ENCODE measurements at regions not wholly inside any gene's neighbourhood (a gene's known extent, or its start where the extent isn't known, plus 50 kb on each side); places are given as distances from the start of the nearest gene placed in this dataset.

DNA sequence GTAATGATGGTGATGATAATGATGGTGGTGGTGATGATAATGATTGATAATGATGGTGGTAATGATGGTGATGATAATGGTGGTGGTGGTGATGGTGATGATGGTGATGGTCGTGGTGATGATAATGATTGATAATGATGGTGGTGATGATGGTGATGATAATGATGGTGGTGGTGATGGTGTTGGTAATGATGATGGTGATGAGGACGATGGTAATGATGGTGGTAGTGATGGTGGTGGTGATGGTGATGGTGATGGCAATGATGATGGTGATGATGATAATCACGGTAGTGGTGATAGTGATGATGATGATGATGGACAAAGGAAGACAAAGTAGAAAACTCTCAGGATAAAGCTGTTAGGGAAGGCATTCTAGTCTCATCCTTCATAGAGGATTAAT is 310.5 kb downstream of the MSX2 start:
- no peak for DNase-seq (ENCODE audit: low spot score)

DNA sequence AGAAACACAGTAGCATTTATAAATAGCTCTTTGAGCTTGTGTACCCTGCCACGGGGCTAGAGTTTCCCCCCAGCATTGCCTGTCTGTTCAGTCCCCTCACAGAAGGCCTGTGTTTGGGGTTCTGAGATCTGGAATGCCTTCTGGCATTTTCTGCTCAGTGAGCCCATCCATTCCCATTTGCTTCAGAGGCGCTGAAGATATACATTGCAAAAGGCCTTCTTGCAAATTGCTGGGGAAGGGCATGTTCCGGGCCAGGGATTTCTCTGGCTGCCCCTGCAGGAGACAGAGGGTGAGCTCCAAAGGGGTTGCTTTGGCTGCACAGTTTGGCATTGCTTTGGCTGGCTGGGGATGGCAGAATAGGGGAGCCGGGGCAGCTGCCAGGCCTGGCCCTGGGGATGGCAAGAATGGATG is 308.4 kb downstream of the MSX2 start:
- DNase-seq (ENCODE audit: low spot score) = no peak

DNA sequence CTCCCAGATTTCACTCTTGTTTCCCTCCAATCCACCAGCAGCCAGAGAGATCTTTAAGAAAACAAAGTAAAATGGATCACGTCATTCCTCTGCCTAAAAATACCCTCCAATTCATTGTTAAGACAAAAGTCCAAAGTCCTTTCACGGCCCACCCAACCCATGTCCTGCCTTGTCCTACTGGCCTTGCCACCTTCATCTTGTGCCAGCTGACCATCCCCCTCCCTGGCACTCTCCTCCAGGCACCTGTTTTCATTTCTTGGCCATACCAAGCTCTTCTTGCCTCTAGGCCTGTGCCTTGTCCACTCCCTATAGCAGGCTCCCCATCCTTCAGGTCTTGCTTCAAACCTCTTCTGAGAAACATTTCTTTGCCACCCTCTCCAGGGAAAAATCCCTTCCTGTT is 307.6 kb downstream of the MSX2 start:
- DNase-seq (ENCODE audit: low spot score) = no peak

DNA sequence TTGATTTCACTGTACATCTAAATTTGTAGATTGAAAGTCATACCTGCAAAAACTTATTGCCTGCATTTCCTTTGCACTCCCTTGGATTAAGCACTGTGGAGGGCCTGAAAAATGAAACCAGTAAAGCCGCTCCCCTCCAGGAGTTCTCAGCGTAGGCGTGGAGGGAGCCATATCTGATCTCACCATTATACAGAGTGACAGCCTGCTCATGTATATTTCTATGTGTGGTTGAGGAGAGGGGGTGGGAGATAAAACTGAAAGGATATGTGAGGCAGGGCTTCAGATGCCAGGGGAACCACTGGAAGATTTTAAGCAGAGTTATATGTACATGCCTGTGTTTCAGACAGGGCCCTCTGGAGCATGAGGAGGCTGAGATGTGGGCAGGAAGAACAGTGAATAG is 303.0 kb downstream of the MSX2 start:
- no peak for DNase-seq (ENCODE audit: low spot score)

DNA sequence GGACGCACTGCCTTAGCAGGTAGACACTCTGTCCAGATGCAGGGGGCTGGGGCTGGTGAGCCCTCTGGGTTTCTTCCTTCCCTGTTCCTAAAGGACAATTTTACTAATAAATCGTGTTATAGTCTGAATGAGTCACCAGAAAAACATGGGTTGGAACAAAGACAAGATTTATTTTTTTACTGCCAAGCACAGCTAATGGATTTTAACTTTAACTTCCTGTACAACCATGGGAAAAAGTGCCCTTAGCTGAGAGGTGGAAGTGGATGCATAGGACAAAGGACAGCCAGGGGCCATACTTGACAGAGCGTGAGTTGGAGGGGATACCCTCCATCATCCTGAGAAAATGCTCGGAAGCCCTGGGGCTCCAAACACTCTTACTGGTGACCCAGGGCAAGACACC is 300.7 kb downstream of the MSX2 start:
- DNase-seq (ENCODE audit: low spot score) = no peak

DNA sequence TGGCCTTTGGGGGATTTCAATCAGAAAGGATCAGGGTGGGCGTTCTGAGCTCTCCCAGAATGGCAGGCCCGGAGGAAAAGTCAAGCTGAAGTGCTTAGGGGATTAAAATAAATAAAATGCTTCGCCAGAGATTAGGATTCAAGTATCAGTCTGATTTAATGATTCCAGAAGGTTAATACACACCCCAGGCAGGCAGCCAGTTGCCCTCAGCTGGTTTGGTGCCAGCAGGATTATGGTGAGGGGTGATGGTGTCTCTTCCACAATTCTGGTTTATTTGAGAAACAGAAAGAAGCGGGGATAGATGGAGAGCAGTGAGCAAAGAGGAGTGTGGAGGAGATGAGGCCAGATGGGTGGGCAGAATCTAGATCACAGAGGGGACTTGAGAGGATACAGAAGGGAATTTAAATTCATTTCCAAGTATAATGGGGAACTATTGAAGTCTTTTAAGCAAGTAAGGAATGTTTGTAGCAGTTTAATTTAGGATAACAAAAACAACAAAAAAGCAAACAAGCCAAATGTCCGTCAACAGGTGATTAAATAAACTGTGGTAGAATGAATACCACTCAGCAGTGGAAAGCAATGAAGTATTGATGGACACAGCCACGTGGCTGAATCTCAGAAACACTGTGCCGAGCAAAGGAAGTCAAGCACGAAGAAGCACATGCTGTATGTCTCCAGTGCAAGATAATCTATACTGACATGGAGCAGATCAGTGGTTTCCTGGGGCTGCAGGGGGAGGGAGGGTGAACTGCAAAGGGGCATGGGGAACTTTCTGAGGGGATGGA is 297.7 kb downstream of the MSX2 start:
- DNase-seq (ENCODE audit: low spot score) = no peak

DNA sequence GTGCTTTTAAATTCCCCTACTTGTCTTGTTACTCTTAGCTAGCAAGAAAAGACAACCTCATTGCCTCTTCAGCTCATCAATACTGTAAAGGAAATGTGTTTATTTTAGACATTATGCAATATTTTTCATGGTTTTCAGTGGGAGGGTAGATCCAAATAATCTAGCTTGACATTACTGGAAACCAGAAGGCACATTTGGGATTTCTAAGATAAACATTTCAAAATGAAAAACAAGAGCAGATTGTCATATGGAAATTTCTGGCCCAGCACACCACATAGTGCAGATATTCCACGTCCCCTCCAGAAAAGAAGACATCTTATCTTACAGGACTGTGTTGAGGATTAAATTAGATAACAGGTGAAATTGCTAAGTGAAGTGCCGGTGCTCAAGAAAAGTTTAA is 296.9 kb downstream of the MSX2 start:
- DNase-seq (ENCODE audit: low spot score) = no peak

DNA sequence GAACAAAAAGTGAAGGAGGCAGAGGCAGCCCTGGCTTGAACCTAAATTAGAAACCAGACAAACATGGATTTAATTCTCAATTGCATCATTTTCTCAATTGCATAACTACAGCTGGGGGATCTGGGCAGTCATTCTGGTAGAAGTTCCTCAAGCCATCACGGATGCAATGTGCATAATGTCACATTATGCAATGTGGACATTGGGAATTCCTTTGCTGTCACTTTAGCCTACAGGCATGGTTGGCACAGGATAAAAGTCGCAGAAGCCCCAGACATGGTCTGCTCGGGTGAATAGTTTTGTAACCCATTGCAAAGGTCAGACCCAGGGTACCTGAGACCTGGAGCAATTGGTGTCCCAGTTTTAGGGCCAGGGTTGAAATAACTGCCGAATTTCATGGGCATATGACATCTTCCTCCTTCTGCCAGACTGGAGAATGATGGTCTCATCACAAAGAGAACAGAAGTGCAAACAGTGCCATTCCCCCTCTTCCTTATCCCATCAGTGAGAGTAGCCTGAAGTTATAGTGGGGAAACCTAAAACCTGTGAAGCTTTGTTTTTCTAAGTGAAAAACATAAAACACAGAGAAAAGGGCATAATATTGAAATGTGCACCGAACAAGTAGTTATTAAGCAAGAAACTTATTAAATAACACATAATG is 290.8 kb downstream of the MSX2 start:
- DNase-seq (ENCODE audit: low spot score) = no peak

DNA sequence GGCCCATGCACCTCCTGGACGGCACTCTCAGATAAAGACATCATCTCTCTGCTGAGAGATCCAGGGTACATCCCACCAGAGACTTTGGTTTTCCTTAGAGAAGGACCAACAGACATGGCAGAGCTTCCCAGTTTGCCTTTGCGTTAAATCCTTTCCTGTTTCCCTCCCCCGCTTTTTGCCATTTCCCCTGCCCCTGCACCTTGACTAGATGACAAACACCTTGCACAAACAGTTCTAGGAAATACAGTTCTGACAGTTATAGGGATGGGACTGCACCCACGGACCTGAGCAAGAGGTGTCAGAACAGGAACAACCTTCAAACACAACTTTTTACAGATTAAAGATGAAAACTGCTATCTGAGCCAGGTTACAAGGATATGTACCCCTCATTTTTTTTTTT is 288.9 kb downstream of the MSX2 start:
- DNase-seq (ENCODE audit: low spot score) = no peak

DNA sequence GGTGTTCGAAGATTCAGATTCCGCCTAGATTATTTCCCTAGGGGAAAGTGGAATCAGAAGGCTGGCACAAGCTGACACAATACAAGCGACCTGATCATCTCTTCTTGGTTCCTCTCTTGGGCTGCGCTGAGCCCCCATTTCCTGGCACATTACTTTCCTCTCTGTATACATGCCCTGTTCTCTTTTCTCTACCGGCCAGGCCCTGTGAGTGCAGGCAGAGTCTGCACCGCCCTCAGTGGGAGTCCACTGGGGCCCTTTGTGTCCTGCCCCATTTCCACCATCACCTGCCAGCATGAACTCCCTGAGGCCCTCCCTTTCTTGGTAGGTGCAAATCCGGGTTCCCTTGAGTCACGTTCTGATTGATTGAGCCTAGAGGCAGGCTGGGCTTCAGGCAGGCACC is 287.9 kb downstream of the MSX2 start:
- DNase-seq (ENCODE audit: low spot score) = no peak

DNA sequence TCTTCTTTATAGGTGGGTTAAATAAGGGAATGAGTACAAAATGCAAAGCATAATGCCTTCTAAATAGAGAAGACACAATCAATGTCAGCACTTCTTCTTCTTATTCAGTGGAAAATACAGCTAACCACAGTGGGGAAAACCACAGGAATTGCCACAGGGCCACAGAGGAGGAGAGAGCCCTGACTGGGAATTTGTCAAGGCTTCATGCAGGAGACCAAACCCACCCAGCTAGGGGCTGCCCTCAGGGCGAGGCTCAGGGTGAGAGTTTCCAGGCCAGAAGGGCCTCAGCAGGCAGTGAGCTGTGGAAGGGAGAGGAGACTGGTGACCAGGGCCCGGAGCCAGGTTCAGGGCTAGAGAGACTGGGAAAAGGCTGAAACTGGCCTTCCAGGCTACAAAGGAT is 279.1 kb downstream of the MSX2 start:
- DNase-seq (ENCODE audit: low spot score) = no peak

DNA sequence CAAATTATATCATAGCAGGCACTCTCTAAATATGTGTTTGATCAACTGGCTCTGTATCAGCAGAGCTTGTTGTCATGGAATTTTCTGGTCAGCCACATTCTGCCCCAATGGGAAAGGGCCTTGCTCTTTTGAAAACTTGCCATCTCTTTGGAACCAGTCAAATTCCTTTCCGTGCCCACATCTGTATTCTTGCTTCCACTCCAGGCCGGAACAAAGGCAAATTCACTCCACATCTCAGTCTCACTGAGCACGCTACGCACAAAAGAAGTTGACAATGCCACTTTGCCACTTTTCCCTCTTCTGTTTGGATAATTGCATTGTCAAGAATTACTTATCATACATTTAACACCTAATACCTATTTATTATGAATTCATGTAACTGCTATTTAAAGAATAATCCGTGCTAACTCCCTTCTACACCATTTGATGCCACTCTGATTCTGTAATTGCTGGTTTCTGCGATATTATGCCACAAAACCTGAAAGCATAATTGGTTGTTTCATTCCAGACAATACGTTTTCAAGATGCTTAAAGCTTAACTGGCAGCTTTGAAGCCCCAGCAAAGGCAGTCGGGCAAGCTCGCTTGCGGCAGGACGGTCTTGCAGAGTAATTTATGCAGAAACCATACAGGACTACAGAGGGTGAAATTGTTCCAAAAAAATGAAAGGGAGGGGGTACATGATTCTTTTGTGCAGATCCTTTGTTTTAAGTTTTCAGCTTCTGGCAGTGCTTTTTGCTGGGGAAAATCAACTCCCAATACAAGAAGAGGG is 277.7 kb downstream of the MSX2 start:
- DNase-seq (ENCODE audit: low spot score) = no peak

DNA sequence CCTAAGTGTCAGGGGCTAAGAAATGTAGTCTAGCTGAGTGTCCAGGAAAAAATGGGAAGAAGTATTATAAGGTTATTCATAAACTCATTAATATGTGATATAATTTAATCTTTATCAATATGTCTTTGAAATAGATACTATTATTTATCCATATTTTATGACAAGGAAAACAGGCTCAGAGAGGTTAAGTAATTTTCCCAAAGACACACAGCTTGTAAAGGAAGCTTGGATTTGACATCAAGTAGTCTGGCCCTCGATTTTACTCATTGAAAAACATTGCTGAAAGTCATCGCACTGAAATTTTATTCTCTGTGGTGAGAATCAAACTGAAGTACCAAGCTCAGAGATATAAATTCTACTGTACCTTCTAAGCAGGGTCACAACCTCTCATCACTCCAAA is 276.9 kb downstream of the MSX2 start:
- no peak for DNase-seq (ENCODE audit: low spot score)

DNA sequence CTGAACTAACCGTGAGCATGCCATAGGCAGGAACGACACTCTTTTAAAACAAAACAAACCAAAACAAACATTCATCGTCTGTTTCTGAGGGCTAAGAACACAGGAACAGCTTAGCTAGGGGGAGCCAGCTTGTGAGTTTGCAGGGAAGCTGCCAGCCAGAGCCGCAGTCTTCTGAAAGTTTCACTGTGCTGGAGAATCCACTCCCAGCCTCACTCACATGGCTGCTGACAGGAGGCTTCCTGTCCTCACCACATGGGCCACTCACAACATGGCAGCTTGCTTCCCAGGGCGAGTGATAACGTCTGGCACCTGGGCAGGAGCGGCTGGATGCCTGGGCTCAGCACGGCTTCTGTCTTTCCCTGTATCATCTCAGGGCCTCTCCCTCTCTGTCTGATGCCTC is 275.2 kb downstream of the MSX2 start:
- no peak for DNase-seq (ENCODE audit: low spot score)

DNA sequence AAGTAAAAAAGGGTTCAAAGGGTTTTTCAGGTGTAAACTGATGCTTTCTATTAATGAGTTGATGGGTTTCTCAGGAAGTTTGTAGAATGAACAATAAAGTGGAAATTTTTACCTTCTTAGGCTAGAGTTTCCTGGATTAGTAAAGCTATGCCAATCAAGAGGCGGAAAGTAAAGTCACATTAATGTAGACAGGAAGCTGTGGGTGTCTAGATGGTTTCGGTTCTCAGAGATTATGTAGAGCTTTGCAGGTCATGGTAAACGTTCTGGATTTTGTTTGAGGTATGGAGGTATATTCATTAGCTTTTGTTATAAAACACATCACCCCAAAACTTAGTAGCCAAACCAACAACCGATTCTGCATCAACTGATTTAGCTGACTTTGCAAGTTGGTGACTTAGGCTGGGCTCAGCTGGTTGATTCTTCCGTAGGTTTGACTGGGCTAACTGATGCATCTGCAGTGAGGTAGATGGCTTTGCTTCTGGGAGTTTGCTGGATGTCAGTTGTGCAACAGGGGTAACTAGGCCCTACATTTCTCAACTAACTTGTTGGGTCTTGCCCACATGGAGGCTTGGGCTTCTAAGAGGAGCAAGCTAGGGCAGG is 273.8 kb downstream of the MSX2 start:
- no peak for DNase-seq (ENCODE audit: low spot score)

DNA sequence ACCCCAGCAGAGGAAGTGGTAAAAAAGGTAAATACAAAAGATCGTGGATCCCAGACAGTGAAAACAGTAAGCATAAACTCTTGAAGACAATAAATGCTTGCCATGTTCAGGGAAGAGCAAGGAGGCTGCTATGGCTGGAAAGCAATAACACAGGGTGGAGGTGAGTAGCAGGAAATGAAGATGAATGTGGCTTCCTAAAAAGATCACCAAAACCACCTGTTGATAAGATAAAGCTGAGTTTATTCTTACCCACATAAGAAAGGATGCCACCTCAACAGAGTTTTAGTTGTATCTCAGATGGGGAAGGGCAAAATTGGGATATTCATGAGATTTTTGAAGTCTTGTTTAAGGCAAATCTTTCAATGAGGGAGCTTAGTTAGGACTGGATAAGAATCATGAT is 273.3 kb downstream of the MSX2 start:
- DNase-seq (ENCODE audit: low spot score) = no peak

DNA sequence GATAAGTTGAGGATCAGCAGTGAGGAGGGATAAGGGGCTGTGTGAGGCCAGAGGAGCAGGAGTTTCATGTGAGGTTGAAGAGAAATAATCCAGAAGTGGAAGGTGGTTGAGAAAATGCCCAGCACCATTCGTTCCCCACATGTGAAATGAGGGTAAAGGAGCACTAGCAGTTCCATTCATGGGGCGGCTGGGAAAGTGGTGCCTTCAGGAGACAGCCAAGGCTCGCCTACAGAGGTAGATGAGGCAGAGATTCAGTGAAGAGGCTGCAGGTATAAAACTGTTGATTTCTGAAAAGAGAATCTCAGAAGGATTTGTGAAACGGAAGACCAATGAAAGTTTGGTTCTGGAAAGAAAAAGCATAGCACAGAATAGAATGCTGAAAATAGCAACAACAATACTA is 272.6 kb downstream of the MSX2 start:
- no peak for DNase-seq (ENCODE audit: low spot score)

DNA sequence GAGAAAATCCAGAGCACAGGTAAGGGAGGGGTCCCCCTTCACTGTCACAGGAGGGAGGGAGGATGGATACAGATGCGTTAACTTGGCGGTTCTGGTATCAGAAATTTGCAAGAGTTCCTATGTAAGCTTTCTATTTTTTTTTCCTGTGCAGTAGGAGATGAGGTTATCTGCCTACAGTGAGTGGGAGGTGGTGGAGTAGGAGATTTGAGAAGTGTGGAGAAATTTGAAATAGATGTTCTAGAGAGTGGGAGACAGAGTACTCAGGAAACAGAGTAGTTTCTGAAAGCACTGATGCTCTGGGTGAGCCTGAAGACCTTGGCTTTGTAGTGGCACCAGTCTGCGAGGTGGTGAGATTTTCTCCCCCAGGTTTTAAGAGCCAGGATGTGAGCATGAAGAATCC is 271.4 kb downstream of the MSX2 start:
- no peak for DNase-seq (ENCODE audit: low spot score)

DNA sequence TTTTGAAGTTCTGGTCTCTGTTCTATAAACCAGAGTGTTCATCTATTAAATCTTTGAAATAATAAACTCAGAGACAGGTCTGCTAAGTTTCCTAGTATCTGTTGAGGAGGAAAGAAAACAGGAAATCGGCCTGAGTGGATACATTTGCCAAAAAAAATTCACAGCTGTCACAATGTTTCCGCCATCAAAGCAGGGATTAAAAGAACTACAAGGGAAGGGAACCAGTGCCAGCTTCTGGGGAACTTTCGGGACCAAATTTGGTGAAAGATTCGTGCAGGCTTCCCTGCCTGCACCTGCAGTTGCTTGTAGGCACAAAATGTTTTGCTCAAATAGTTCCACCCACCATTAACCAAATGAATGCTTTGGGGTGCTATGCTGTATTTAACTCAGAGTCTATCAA is 267.5 kb downstream of the MSX2 start:
- no peak for DNase-seq (ENCODE audit: low spot score)

DNA sequence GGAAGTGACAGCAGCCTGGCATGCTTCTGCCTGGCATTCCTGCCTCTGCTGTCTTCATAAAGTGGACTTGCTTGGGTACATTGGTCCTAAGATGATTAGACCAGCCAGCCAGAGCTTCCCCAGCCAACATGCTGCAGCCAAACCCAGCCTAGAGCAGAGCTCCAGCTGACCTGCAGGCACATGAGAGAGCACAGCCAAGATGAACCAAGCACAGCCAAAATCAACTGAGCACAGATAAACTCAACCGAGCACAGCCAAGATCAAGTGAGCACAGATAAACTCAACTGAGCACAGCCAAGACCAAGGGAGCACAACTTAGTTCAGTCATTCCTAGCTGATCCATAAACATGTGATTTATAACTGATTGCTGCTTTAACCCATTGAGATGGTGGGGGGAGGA is 266.5 kb downstream of the MSX2 start:
- DNase-seq (ENCODE audit: low spot score) = no peak

DNA sequence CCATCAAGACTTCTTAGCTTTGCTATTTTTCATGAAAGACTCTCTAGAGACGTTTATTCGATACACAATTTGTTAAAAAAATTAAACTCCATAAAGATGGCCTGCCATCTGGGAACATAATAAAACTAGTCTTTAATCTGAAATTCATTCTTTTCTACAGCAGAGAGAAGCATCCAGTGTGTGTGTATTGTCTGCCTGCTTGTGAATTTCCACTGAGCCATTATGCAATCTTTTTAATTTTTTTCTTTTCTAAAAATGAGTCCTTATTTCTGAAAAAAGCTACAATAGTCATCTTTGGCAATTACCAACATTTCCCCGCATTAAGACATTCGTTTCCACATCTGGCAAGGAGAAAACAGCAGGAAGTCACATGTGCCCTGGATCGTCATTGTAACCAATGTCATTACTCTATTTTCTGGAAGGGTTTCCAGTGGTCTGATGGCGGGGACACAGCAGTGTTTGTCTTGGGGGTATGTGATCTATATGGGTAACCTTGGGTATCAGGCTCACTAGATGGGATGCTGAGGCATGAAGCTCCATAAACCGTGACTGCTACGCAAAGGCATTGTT is 263.1 kb downstream of the MSX2 start:
- DNase-seq (ENCODE audit: low spot score) = no peak

DNA sequence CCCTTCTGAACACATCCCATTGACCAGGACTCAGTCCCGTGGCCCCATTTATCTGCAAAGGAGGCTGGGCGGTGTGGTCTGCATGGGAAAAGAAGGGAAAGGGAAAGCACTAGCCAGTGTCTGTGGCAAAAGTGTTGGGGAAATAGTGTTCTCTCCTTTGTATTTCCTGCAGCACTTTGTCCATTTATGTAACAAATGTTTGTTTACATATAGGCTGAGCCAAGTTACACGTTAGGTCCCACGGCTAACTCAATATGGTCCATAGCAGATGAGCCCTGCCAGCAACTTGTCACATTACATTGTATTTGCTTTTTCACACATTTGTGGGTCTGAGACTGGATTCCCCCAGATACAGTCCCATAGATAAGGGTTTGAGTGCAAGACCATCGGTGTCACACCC is 260.5 kb downstream of the MSX2 start:
- DNase-seq (ENCODE audit: low spot score) = no peak

DNA sequence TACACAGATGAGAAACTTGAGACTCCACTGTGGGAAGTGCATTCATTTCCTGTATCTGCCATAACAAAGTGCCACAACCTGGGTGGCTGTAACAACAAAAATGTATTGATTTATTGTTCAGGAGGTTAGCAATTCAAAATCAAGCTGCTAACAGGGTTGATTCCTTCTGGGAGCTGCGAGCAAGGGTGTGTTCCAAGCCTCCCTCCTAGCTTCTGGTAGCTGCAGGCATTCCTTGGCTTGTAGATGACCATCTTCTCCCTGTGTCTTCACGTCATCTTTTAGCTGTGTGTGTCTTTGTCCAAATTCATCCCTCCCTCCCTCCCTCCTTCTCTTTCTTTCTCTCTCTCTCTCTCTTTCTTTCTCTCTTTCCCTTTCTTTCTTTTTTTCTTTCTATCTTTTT is 258.1 kb downstream of the MSX2 start:
- DNase-seq (ENCODE audit: low spot score) = no peak
